NCI-H446 treated with DMSO at 0.1 percent for 48 hours (cell line): ENCODE measurements at regions not wholly inside any gene's neighbourhood (a gene's known extent, or its start where the extent isn't known, plus 50 kb on each side); places are given as distances from the start of the nearest gene placed in this dataset.
"Not testable (repeated sequence)": the region's sequence is repeated elsewhere in the genome, so short reads cannot be mapped to it uniquely, and the experiment has no call there.

Experiments used
- DNase-seq: peaks from one replicate; lab custom pipeline; 2025; lab: John Stamatoyannopoulos, UW

DNA sequence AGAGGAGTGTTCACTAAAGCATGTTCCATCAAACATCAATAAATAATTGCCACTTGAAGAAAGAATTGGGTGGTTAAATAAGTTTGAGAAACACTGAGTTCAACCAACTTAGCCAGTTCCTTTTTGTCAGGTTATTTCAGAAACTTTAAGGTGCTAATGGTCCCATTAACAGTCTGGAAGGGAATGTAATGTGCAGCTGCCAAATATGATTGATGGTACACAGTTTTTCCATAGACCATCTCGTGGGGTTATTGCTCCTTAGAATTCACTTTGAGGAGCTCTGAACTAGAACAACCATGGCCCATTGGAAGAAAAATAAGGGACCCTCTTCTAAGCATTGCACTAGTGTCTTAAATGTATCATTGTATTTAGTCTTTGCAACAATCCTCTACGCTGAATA lies 185.8 kb upstream of the NR2F2 start:
- DNase-seq, result no peak

DNA sequence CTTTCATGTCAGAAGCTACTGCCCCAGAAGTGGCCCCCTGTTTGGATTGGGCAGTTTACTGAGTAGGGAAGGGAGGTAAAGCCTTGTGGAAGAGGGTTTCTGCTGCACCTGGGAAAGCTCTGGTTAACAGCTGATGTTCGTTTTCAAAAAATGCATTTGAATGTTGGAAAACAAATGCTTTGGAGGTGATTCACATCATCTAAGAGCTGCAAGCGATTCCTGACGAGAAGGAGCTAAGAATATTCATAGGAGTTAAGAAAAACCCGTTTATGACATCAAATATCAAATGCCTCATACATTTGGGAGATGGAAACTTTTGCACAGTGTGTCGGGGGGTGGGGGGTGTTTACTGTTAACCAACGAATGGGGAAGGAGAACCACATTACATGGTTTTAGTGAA lies 183.8 kb upstream of the NR2F2 start:
- DNase-seq, result no peak

DNA sequence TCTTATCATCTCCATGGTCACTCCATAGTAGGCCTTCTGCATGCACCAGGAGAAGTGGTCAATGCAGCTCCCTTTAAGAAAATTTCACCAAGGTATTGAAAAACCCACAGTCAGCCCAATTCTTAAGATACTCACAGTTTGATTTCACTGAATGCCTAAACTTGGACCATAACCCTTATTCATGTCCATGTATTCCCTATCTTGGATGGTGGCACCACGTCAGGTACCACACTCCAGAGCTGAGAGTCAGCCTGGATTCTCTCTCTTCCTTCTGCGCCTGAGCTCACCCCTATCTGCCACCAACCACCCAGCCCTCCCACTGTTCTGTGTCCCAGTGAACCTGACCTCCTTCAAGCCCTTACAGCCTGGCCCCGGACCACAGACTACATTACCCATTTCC lies 183.2 kb upstream of the NR2F2 start:
- DNase-seq, result no peak

DNA sequence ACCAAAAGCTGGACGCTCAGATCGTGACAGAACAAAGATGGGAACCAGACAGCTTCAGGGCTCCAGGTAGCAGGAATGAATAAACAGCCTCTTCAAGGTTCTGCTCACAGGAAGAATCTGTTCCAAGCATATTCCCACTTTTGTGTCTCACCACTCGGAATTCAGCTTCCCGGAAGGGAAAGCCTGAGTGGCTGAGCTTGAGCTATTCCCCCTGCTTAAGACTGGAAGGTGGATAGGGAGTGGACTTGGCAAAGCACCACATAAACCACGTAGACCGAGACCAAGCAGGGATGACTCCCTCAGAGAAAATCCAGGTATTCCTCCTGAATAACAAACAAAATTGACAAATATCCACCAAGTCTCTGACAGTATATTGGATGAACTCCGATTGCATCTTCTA lies 180.2 kb upstream of the NR2F2 start:
- DNase-seq, result no peak

DNA sequence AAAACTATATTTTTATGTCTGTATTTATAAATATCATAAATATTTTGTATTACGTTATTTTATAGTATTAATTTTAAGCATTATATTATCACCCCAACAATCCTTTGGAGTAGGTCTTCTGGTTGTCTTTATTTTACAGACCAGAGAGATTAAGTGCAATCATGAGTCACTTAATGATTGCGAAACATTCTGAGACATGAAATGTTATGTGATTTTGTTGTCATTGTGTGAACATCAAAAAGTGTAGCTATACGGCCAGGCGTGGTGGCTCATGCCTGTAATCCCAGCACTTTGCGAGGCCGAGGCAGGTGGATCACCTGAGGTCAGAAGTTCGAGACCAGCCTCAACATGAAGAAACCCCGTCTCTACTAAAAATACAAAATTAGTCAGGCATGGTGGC lies 178.8 kb upstream of the NR2F2 start:
- DNase-seq, result not testable (repeated sequence)

DNA sequence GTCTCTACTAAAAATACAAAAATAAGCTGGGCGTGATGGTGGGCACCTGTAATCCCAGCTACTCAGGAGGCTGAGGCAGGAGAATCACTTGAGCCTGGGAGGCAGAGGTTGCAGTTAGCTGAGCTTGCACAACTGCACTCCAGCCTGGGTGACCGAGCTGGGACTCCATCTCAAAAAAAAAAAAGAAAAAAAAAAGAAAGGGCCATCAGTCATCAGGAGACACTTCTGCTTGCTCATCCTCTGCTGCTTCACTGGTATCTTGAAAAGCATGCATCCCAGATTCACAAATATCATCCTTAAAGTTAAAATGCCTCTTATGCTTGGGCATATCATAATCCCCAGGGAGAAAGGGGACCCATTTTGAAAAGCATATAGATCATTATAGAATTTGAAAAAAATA lies 176.6 kb upstream of the NR2F2 start:
- no peak for DNase-seq

DNA sequence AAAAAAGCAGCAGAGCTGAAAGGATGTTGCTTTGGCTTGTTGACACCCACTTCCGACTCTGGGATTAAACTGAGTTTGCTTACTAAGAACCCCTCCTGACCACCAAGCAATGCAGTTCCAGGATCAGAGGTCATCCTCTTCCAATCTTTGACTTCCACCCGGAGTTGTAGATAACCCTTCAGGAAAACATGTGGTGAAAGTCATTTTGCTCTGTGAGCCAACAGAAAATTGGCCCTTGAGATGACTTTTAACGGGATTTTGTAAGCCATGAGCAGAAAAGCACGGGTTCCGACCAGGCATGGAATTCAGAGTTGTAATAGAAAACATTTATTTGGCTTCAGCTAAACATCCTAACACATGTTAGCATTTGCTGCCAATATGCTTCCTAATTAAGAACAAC lies 171.6 kb upstream of the NR2F2 start:
- DNase-seq, result no peak

DNA sequence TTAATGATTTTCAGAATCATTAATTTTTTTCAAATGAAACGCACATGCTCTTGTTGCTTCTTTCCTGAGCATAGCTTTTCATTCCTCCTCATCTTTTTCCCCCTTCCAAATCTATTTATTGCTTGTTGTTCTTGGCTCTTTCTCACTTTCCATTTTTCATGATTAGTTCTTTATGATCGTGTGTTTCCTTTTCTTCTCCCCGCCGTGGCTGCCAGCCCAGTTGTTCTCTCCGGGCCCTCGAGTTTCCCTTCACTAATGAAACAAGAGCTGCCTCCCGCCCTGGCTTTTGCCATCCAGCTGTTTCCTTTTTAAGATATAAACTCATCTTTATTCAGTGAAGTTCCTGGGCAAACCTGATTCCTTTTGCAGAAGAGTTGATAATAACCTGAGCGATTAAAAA lies 170.2 kb upstream of the NR2F2 start:
- no peak for DNase-seq

DNA sequence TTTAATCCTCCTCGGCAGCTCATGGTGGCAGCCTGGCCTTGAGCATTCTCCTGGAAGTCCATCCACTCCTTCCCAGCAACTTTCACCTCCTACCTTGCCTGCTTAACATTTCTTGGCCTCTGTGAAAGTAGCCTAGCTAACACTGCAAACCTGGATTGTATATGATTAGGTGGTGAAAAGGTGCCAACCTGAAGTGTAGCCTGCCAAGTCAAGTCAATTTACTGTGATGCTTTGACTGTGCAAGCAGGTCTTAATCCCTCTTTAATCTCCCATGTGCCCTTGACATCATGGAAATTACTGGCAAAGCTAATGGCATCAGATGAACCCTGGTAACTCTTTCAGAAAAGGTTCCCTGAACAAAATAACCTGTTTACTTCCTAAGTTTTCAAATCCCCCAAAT lies 169.7 kb upstream of the NR2F2 start:
- DNase-seq, result no peak

DNA sequence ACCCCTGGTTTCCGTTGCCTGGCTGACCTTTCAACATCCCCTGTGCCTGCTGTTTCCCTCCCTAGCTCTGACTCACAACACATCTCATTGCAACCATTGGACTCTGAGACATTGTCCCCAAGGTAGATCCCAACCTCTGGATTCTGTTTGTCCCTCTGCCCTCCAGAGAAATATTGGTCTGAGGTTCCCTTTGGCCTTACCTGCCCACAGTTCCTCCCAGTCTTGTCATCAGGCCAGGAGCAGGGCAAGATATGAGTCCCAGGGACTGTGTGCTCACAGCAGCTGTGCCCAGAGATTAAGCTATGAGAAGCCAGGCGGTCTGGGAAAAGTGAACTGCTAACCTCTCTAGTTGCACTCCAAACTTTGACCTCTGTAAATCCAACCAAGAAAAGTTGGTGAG lies 168.2 kb upstream of the NR2F2 start:
- no peak for DNase-seq

DNA sequence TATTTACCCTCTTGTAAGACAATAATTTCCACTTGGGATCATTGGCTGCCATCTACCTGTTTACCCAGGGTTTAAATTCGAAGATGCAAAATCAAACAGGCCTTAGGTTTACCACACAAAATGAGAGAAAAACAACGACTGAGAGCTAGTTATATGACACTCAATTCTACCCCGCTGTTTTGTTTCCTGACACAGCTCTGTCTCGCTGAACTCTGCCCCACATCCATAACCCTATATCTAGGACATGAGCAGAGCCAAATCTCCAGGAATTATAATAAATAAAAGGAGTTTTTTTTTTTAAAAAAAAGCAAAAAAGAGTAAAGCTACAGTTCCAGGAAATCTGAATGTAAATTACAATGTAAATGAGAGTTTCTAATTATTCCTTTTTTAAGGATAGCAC lies 165.4 kb upstream of the NR2F2 start:
- DNase-seq, result no peak

DNA sequence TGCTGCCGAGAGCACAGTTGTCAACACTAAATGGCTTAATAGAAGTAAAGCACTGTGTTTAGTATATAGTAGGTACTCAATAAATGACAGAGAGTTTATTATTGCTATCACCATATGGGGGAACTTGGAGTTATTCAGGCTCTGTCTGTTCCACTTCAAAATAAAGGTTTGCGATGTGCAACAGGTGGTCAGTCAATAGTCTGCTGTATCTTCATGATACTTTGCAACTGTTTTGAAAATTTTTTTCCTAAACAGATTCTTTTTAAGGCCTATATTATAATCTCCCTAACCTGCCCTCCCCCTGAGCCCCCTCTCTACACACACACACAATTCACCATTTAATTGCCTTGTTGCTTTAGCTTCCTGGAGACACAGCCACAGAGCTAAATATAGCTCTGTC lies 164.7 kb upstream of the NR2F2 start:
- DNase-seq, result no peak

DNA sequence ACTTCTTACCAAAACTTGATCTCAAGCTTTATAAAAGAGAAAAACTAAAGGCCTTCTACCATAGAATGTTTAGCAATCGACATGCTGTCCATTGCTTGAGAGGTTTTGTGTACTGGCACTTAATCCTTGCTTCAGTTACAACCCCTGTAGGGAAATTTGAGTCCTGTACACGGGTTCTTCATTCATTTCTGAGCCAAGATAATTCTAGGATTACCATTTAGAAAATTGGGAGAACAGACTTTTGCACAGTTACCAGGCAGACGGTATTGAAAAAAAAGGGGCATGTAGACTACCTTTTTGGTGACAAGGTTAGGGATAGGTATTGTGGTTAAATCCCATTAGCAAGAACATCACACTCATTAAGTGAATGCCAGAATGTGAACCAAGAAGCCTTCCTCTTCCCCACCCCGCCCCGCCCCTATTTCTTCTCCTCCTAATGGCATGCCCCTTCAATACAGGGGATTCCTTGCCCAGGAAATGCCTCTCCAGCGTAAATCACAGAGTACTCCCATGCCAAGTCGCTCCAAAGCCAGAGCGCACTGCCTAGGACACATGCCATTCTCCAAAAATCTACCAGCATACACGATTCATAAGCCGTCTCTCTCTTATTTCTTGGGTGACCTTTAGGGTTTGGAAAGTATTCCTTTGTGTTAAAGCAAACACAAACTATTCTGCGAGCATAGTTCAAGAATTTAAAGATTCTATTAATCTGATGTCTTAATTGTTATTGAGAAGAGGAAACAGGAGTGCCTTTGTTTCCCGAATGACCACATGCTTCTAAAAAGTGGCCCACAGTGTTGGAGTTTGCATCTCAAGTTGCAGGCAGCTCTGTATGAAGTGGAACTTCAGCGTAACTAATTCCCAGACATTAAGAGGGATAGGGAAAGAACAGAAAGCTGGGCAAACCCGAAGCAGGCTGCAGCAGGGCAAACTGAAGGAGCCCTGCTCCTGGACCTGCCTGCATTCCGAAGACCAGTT lies 164.0 kb upstream of the NR2F2 start:
- DNase-seq, result no peak

DNA sequence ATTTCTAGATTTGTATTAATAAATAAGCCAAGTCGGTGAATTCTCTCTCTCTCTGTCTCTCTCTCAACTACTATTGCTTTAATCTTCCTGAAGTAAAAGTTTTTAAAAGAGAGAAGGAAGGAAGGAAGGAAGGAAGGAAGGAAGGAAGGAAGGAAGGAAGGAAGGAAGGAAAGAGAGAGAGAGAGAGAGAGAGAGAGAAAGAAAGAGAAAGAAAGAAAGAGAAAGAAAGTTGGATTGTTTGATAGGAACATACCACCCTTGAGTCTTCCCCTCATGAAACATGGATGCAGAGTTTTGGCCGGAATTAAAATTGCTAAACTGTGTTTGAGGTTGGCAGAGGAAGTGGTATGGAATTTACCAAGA lies 159.9 kb upstream of the NR2F2 start:
- DNase-seq, result not testable (repeated sequence)

DNA sequence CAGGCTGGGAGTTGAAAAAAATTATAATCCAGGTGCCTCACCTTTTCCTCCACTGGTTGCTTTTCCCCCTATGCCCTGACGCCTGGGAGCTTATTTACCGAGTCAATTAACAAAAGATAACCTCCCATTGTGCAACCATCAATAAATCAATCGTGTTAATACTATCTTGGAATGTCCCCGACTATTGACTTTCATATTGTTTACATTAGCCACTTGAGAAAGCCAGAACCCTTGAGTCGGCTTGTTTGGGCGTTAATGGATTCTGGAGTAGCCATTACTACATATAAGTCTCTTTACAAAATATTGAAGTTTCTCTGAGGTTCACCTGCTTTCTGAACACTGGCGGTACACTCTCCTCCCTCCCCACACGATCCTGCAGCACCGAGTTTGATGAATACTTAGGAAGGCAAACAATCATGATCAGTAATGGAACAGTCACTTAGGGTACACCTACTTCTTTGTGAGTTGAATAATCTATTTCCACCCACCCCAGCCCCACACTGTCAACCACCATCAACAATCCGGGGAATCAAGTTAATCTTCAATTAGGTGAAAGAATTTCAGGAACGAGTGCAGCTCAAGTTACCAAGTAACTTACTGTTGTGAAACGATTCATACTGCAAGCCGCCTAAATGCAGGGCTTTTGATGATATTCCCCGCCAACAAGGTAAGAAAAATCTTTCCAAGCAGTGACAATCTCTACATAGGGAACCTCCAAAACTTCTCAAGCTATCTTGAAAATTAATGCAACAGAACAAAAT lies 159.3 kb upstream of the NR2F2 start:
- DNase-seq, result no peak

DNA sequence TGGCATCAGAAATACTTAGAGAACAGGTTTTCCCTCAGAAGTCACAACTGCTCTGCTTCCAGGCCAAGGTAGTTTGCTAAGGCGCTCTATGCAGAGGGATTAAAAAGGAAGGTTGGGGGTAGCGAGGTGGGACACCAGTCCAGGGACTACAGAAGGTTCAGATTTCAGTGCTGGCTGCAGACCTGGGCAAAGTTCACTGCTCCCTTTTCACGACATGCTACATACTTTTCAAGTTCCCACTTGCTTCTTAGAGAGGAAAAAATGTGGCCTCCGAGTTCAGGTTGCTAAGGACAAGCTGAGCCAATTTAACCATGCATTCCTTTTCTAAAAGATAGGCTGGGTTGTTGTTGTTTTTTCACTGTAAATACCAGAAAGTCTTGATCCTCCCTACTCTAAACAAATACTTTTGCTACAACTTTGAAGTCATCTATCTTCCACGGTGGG lies 158.6 kb upstream of the NR2F2 start:
- no peak for DNase-seq

DNA sequence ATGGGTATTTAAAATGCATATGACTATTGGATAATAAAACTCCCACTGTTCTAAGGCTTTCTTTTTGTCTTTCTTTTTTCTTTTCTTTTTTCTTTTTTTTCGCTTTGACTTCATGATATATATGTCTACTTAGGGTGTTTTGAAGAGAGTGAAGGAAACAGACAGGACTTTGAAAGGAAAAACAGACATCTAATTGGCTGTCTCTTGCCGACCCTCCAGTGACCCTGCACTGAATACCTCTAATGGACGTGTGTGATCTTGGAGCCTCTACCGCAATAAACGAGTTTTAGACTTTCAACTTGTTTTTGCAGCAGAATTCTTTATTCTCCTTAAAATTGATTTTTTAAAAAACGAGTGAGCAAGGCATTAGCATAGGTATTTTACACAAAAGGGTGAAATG lies 158.1 kb upstream of the NR2F2 start:
- DNase-seq, result no peak

DNA sequence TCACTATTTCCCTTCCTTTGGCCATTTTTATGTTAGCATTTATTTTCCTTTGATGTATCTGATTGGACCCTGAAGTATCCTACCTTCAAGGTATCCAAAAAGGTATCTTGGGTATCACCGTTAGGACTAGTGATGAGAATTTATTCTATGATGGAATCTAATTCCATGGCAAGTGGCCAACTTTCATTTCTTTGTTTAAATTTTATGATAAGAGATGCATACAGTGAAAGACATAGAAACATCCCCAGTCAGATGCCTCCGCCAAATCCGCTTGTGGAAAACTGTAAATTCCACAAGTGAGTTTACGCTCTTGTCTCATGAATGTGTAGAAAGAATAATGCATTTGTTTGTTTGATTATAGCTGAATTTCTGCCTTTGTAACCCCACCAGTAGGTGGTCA lies 153.7 kb upstream of the NR2F2 start:
- no peak for DNase-seq

DNA sequence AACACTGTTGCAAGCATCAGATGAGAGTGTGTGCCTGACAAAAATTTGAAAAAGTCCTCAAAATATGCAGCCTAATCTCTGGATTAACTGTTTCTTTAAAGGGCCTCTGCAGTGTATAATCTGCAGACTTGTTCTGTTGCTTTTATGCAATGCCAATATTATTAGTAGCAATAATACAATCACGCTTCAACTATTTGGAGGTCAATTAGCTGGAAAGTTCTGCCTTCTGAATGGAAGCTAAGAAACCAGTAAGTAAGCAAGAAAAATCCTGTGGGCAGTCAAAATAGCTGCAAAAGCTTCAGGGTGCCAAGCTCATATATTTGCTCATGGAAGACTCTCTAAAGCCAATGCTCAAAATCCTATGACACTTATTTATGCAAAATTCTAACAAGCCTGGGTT lies 153.2 kb upstream of the NR2F2 start:
- no peak for DNase-seq

DNA sequence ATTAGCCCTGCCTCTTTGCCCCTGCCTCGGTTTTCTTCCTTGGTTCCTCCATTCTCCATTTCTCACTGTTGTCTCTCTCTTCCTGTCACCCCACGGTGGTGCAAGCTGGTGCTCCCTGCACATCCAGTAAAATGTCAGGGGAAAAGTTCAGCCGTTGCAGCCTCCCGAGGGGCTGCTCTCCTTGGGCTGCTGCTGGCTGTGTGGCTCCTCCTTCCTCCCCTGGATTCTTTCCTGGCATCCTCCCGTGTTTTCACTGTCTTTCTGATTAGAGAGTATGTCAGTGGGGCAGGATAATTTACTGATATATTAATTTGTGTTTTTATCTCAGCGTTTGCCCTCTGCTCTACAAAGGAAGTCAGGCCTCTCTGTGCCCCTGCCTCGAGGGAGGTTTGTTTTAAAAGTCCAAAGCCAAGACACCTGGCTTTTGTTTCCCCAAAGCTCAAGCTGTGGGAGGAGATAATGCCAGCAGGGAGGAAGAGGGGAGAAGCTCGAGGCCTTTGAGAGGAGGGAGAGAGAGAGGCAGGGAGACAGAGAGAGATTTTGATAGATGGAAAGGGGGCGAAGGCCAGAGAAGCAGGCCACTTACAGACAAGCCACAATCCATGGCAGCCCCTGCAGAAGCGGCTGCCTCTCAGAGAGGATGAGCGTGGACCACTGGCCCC lies 150.3 kb upstream of the NR2F2 start:
- DNase-seq, result no peak

DNA sequence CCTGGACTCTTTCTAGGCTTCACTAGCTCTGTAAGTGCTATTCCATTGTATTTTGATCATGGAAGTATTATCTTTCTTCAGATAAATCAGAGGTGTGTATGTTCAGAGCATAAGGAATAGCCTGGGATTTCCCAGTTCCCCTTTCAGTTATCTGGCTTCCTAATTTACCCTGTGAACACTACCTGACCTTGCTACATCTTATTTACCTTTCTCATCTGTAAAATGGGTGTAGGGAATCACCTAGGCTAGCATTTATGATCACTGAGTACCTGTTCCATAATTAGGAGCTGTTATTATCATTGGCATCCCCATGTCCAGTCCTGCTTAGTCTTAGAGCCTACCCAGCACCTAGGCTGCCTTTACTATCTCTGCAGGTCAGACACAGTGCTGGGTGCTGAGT lies 149.3 kb upstream of the NR2F2 start:
- DNase-seq, result no peak

DNA sequence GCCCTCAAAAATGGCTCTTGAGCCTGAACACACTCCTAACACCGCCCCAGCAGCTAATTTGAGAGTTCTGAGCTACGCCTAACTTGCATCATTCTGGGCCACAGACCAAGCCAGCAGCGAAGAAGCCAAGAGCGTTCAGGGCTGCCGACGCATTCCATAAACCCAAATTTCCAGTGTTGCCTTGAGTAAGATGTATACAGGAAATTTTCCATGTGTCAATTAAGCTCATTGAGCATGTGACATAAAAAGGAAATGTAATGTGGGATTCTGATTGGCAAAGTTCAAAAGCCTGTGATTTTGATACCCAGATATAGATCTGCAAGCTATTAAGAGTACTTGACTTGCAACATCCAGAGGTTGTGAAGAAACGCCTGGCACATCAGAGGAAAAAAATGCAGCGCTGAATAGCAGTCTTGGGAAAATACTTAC lies 148.6 kb upstream of the NR2F2 start:
- no peak for DNase-seq
